ENCODE measurements at regions not wholly inside any gene's neighbourhood (a gene's known extent, or its start where the extent isn't known, plus 50 kb on each side); places are given as distances from the start of the nearest gene placed in this dataset.

- Mint-ChIP-seq H3K4me3 (no peak overlapping the region), H3K4me1 (ENCODE audit: low read depth) (no peaks in the 10 kb centered on the region), H3K27ac (no peak overlapping the region), H3K9me3 (no peaks in the 10 kb centered on the region), H3K36me3 (ENCODE audit: low read depth) (no peaks in the 10 kb centered on the region), H3K27me3 (ENCODE audit: insufficient read depth) (peaks cover 7% of the 10 kb centered on the region)
- TF ChIP-seq, protein P1, sequence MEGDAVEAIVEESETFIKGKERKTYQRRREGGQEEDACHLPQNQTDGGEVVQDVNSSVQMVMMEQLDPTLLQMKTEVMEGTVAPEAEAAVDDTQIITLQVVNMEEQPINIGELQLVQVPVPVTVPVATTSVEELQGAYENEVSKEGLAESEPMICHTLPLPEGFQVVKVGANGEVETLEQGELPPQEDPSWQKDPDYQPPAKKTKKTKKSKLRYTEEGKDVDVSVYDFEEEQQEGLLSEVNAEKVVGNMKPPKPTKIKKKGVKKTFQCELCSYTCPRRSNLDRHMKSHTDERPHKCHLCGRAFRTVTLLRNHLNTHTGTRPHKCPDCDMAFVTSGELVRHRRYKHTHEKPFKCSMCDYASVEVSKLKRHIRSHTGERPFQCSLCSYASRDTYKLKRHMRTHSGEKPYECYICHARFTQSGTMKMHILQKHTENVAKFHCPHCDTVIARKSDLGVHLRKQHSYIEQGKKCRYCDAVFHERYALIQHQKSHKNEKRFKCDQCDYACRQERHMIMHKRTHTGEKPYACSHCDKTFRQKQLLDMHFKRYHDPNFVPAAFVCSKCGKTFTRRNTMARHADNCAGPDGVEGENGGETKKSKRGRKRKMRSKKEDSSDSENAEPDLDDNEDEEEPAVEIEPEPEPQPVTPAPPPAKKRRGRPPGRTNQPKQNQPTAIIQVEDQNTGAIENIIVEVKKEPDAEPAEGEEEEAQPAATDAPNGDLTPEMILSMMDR (IDR thresholded peaks at IDR 0.05), result no peak
- DNase-seq, result no peak
Measured at GRCh38 chr4:100970414-100970813, 376.9 kb downstream of the PPP3CA start.

- DNase-seq, result no peak
- Mint-ChIP-seq H3K4me1 (ENCODE audit: low read depth) (no peaks in the 10 kb centered on the region), H3K4me3 (no peak overlapping the region), H3K27me3 (ENCODE audit: insufficient read depth) (peaks cover 7% of the 10 kb centered on the region), H3K36me3 (ENCODE audit: low read depth) (no peaks in the 10 kb centered on the region), H3K9me3 (no peaks in the 10 kb centered on the region), H3K27ac (no peak overlapping the region)
- TF ChIP-seq, protein P1 (IDR thresholded peaks at IDR 0.05), result no peak
Measured at GRCh38 chr4:100969925-100970324, 377.4 kb downstream of the PPP3CA start.

DNA sequence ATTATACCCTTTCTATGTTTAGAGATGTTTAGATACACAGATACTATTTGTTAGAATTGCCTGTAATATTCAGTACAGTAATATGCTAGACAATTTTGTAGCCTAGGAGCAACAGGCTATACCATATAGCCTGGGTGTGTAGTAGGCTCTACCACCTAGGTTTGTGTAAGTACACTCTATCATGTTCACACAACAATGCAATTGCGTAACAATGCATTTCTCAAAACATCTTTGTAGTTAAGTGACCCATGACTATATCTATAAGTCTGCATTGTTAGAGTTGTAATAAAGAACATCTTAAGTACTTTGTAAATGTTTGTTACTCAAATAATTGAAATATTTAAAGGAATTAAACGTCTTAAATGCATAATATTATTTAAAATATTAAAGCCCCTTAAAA lies 379.3 kb downstream of the PPP3CA start:
- no peak for DNase-seq
- Mint-ChIP-seq H3K4me1 (ENCODE audit: low read depth) (no peaks in the 10 kb centered on the region), H3K36me3 (ENCODE audit: low read depth) (no peaks in the 10 kb centered on the region), H3K27ac (no peak overlapping the region), H3K27me3 (ENCODE audit: insufficient read depth) (peaks cover 7% of the 10 kb centered on the region), H3K9me3 (no peaks in the 10 kb centered on the region), H3K4me3 (no peak overlapping the region)
- TF ChIP-seq, protein P1 (IDR thresholded peaks at IDR 0.05), result no peak

DNA sequence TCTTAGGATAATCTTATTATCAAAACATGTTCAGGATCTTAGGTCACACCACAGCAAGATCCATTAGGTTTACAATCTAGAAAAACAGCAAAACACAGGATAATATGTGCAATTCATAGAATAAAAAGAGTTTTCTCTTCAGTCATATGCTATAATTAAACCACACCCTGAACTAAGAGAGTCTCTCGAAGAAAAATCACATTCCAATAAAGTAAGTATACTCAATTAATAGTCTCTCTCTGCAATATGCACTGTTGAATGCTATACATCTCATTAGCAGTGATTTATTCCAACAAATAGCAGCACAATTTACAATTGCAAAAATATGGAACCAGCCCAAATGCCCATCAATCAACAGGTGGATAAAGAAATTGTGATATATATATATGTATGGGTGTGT lies 383.7 kb downstream of the PPP3CA start:
- no peak for DNase-seq
- no peak overlapping the region for H3K4me3 Mint-ChIP-seq
- H3K4me1 Mint-ChIP-seq (ENCODE audit: low read depth), result no peaks in the 10 kb centered on the region
- TF ChIP-seq, protein P1 (IDR thresholded peaks at IDR 0.05), result no peak
- no peak overlapping the region for H3K27ac Mint-ChIP-seq
- H3K36me3 Mint-ChIP-seq (ENCODE audit: low read depth), result no peaks in the 10 kb centered on the region
- no peaks in the 10 kb centered on the region for H3K9me3 Mint-ChIP-seq
- peaks cover 4% of the 10 kb centered on the region; the same call in 1 of the 2 replicates for H3K27me3 Mint-ChIP-seq (ENCODE audit: insufficient read depth)

DNA sequence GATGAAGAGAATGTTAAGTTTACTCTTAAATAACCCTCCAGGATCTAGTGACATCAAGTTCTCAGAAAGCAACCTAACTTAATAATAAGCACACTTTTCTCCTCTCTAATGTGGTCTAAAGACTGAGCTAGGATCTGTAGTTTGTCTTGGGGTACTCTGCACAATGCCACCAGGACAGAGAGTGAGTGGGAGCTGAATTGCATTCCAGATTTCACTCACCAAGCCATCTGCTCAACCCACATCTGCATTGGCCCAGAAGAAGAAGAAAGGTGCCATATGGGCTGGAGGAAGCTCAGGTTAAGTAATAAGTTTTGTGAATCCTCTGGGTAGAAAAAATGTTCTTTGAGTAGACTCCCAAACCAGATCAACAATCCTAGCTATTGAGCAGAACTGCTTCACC lies 384.6 kb downstream of the PPP3CA start:
- H3K4me3 Mint-ChIP-seq, result no peak overlapping the region
- no peaks in the 10 kb centered on the region for H3K36me3 Mint-ChIP-seq (ENCODE audit: low read depth)
- DNase-seq, result no peak
- H3K27ac Mint-ChIP-seq, result no peak overlapping the region
- H3K9me3 Mint-ChIP-seq, result no peaks in the 10 kb centered on the region
- peaks cover 4% of the 10 kb centered on the region; the same call in 1 of the 2 replicates for H3K27me3 Mint-ChIP-seq (ENCODE audit: insufficient read depth)
- no peaks in the 10 kb centered on the region for H3K4me1 Mint-ChIP-seq (ENCODE audit: low read depth)
- TF ChIP-seq, protein P1 (IDR thresholded peaks at IDR 0.05), result no peak

DNA sequence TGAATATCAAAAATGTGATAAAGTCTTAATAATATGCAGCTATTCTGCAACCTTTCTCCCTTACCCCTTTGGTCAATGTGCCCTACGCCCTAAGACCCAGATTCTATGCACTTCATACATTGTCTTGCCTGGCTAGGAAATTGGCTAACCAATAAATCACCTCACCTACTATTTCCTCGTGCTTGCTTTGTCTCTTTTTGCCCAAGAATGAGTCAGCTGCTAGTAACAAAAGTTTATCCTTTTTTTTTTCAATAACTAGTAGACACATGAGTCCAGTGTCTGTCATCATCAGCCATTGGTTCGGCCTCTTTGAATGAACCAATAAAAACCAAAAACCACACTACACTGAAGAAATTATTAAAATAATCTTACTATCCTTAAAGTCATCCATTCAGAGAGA lies 387.1 kb downstream of the PPP3CA start:
- Mint-ChIP-seq H3K27me3 (ENCODE audit: insufficient read depth) (no peaks in the 10 kb centered on the region), H3K4me3 (no peak overlapping the region), H3K36me3 (ENCODE audit: low read depth) (no peaks in the 10 kb centered on the region), H3K9me3 (no peaks in the 10 kb centered on the region), H3K4me1 (ENCODE audit: low read depth) (no peaks in the 10 kb centered on the region), H3K27ac (no peak overlapping the region)
- TF ChIP-seq, protein P1 (IDR thresholded peaks at IDR 0.05), result no peak
- DNase-seq, result no peak

All from HFFc6 (cell line).